Gastroesophageal sphincter (tissue), 4 donors: ENCODE measurements at regions not wholly inside any gene's neighbourhood (a gene's known extent, or its start where the extent isn't known, plus 50 kb on each side); places are given as distances from the start of the nearest gene placed in this dataset.

Experiments
- ATAC-seq: fragments of 150-250 bp; one replicate; pipeline ENCODE4 v1.9.1; 2016; ENCODE audit warnings: mild to moderate bottlenecking, moderate library complexity
- H3K27ac ChIP-seq, 4 donors: fragments of 200-600 bp; sonication (generic) in 3 of 4; 1 replicate in 3 of 4; 2 replicates in 1 of 4; pipeline ENCODE4 v1.5.1; 2016 to 2019
- H3K27me3 ChIP-seq: fragments of 200-600 bp; sonication (generic); one replicate; pipeline ENCODE4 v1.5.1; 2019
- H3K36me3 ChIP-seq, 2 donors: fragments of 200-600 bp; sonication (generic); one replicate each; pipeline ENCODE4 v1.5.1; 2019; ENCODE audit warnings: control low read depth in 1 of 2
- H3K4me1 ChIP-seq, 3 donors: fragments of 200-600 bp; sonication (generic); 1 replicate in 2 of 3; 2 replicates in 1 of 3; pipeline ENCODE4 v1.5.1; 2016 to 2019; ENCODE audit warnings: control low read depth in 2 of 3
- H3K4me3 ChIP-seq, 2 donors: fragments of 200-600 bp; sonication (generic); one replicate each; pipeline ENCODE4 v1.5.1; 2019; ENCODE audit warnings: mild to moderate bottlenecking in 1 of 2, moderate library complexity in 1 of 2
- H3K9me3 ChIP-seq, 3 donors: fragments of 200-600 bp; sonication (generic); one replicate each; pipeline ENCODE4 v1.5.1; 2017 to 2019; ENCODE audit warnings: control low read depth in 2 of 3
- EP300 ChIP-seq: sonication (generic); formaldehyde crosslinking; IDR thresholded peaks from one replicate; pipeline ENCODE4 v1.6.1; 2017; ENCODE audit warnings: antibody characterized with exemption, mild to moderate bottlenecking
- POLR2A ChIP-seq, 2 donors: fragments of 450-650 bp; IDR thresholded peaks; one replicate each; pipeline ENCODE4 v1.6.1; 2017; ENCODE audit warnings: antibody characterized with exemption in 2 of 2, mild to moderate bottlenecking in 2 of 2, moderate library complexity in 1 of 2
- POLR2AphosphoS5 ChIP-seq: sonication (generic); formaldehyde crosslinking; IDR thresholded peaks from one replicate; pipeline ENCODE4 v1.6.1; 2017; ENCODE audit warnings: antibody characterized with exemption
- WGBS, 2 donors: methylation state at CpG; one replicate each; pipeline ENCODE4 v1.1.5; 2018; ENCODE audit warnings: low coverage in 1 of 2; 5-methylcytosine and 5-hydroxymethylcytosine counted together
- TF ChIP-seq, protein P1 (sequence below), 4 experiments: fragments of 200-600 bp in 2 of 4; fragments of 450-650 bp in 2 of 4; sonication (generic) in 1 of 4; IDR thresholded peaks; one replicate each; pipeline ENCODE4 v1.5.1; 2017 to 2019; ENCODE audit warnings: antibody characterized with exemption in 4 of 4, mild to moderate bottlenecking in 2 of 4, moderate library complexity in 2 of 4

DNA sequence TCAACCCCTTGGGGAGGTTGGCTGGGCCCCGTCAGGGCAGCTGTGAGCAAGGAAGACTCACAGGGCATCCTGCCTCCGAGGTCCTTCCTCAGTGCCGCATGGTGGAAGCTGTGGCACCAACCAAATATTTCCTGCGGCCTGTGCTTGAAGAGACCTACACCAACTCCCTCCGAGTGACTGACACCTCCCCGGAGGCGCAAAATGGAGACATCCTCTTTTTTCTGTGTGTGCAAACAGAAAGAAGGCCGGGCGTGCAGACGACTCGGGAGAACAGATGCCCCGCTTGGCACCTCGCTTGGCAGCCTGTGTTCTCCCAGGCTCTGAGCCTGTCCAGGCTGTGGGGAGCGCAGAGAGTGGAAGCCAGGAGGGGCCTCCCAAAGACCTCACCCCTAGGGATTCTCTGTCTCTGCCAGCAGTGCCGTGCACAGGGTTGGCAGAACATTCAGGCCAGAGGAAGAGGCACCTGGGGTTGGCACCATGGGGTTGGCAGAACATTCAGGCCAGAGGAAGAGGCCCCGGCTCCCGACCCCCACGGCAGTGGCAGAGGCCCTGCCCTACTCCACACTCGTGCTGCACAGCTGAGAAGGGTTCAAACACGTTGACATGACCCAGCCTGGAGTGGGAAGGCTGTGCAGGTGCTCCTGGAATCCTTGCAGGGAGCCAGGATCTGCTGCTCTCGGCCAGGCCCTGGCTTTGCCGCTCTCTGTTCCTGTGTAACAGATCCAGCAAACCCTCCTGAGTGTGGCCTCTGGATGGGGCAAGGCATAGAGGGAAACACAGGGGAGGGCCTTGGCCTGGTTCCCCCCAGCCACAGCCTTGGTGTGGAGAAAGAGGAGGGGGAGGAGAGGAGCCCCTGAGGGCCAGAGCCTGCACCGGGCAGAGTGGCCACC, 805.5 kb downstream of the BRD1 start:
- TF ChIP-seq POLR2A (IDR thresholded peaks at IDR 0.05) (no peak), POLR2AphosphoS5 (no peak), EP300 (no peak)
- TF ChIP-seq, protein P1, sequence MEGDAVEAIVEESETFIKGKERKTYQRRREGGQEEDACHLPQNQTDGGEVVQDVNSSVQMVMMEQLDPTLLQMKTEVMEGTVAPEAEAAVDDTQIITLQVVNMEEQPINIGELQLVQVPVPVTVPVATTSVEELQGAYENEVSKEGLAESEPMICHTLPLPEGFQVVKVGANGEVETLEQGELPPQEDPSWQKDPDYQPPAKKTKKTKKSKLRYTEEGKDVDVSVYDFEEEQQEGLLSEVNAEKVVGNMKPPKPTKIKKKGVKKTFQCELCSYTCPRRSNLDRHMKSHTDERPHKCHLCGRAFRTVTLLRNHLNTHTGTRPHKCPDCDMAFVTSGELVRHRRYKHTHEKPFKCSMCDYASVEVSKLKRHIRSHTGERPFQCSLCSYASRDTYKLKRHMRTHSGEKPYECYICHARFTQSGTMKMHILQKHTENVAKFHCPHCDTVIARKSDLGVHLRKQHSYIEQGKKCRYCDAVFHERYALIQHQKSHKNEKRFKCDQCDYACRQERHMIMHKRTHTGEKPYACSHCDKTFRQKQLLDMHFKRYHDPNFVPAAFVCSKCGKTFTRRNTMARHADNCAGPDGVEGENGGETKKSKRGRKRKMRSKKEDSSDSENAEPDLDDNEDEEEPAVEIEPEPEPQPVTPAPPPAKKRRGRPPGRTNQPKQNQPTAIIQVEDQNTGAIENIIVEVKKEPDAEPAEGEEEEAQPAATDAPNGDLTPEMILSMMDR (IDR thresholded peaks at IDR 0.05), result no peak
- no CpG with 5 or more reads among the region's 23 CpGs for WGBS, 2 donors
- Histone ChIP-seq H3K4me3 (no peak overlapping the region), H3K9me3 (no peaks in the 10 kb centered on the region), H3K36me3 (no peaks in the 10 kb centered on the region), H3K4me1 (no peaks in the 10 kb centered on the region), H3K27ac (no peak overlapping the region), H3K27me3 (peaks cover 59% of the 10 kb centered on the region)
- ATAC-seq, result no peak

DNA sequence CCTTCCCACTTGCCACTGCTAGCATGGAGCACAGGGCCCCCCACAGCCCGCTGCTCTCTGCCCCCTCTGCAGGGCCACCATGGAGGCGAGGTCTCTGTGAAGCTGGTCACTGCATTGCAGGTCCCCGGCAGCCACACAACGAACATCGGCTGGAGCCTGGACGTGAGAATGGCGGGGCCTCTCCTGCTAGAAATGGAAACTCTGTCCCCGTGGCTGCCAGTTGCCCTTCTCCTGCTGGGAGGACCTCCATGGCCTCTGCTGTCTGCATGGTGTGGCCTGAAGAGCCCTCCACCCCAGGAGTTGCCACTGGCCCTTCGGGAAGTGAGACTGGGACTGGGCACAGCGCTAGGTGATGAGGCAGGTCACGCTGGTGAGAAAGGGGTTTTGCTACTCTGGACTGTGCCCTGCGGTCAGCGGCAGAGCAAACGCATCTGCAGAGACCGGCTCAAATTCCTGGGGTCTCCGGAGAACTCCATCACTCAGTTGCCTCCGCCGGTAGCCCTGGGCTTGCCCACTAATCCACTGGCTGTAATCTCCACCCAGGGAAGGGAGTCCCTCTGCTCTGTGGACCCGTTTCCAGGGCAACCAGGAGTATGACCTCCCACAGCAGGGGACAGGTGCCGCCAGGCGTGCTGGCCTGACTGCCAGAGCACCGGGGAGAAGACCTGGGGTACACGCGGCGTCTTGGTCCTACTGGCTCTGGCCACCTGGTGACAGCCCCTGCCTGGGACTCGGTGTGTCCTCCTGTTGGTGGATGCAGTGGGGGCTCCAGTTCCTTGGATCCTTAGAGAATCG, 806.3 kb downstream of the BRD1 start:
- Histone ChIP-seq H3K9me3 (no peaks in the 10 kb centered on the region), H3K4me3 (no peak overlapping the region), H3K27ac (no peak overlapping the region), H3K27me3 (peaks cover 57% of the 10 kb centered on the region), H3K4me1 (no peaks in the 10 kb centered on the region), H3K36me3 (no peaks in the 10 kb centered on the region)
- TF ChIP-seq POLR2A (IDR thresholded peaks at IDR 0.05), result no peak
- TF ChIP-seq EP300, result no peak
- TF ChIP-seq, protein P1 (IDR thresholded peaks at IDR 0.05), result no peak
- TF ChIP-seq POLR2AphosphoS5, result no peak
- no CpG with 5 or more reads among the region's 27 CpGs for WGBS, 2 donors
- ATAC-seq, result no peak

DNA sequence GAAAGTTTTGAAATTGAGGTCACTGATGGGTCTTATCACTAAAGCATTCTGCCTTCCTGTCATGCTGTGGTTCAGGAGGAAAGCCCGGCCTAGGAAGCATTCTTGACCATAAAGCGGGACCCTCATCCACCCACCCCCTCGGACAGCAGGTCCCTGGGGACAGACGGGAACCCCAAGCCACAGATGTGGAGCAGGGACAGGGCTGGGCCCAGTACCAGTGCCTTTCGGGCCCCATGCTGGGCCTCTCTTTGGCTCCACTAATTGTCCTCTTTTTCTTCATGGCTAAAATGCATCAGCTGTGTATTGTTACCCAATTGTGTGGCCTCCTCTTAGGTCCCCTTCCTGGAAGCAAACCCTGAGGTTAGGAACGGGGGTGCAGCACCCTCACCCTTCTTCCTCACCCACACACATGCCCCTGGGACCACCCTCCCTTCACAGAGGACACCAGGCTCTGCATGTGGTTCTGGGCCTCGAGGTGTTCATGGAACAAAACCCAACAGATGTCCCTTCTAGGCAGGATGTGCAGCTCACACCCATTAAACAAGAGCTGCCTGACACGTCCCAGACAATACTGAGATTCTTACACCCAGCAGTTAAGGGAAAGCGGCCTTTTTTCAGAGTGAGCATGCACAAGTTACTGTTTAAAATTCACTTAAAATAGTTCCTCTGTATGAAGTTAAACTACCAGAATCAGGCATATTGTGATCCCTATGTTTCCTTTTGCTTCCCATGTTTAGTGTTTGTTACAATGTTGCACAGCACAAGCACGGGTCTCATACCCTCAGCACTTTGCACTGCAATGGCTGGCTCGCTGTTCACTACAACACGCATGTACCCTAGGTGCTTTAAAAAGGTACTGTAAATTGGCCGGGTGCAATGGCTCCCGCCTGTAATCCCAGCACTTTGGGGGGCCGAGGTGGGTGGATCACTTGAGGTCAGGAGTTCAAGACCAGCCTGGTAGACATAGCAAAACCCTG, 807.6 kb downstream of the BRD1 start:
- WGBS, 2 donors, result 68 to 74% methylated on average over 12 to 13 of the region's 15 CpGs
- Histone ChIP-seq H3K9me3 (no peaks in the 10 kb centered on the region), H3K4me3 (no peak overlapping the region), H3K27me3 (peaks cover 51% of the 10 kb centered on the region), H3K36me3 (no peaks in the 10 kb centered on the region), H3K4me1 (no peaks in the 10 kb centered on the region), H3K27ac (no peak overlapping the region)
- ATAC-seq, result no peak
- TF ChIP-seq POLR2AphosphoS5, result no peak
- TF ChIP-seq POLR2A (IDR thresholded peaks at IDR 0.05), result no peak
- TF ChIP-seq, protein P1 (IDR thresholded peaks at IDR 0.05), result no peak
- no peak for TF ChIP-seq EP300

DNA sequence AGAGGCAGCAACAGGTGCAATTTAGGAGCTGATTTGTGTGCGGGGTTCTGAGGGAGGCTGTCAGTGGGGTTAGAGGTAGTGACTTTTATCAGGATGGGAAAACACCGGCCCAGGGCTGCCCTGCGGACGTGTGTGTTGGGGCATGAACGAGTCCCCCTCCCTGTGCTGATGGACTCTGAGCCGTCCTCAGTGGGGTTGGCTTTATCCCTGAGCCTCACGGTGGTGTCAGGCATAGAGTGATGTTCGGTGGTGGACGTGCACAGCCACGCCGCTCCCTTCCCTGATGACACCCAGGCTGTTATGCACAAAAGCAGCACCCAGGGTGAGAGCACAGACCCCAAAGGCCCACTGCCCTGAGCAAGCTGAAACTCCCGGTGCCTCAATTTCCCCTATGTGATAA, 809.1 kb downstream of the BRD1 start:
- H3K4me1 ChIP-seq, result no peaks in the 10 kb centered on the region
- peaks cover 45% of the 10 kb centered on the region for H3K27me3 ChIP-seq
- no peak overlapping the region for H3K4me3 ChIP-seq
- H3K27ac ChIP-seq, result no peak overlapping the region
- no peaks in the 10 kb centered on the region for H3K36me3 ChIP-seq
- TF ChIP-seq, protein P1 (IDR thresholded peaks at IDR 0.05), result no peak
- ATAC-seq, result no peak
- no peaks in the 10 kb centered on the region for H3K9me3 ChIP-seq
- WGBS, 2 donors, result 75 to 87% methylated on average over 3 to 4 of the region's 12 CpGs
